Endothelial cell of umbilical vein (primary cell): ENCODE measurements at regions not wholly inside any gene's neighbourhood (a gene's known extent, or its start where the extent isn't known, plus 50 kb on each side); places are given as distances from the start of the nearest gene placed in this dataset.

Source experiments
- BruUV-seq: library from RNA; stranded (reverse); fragments of 400-500 nt; replicated peaks from 2 replicates; lab custom pipeline; 2021; lab: Mats Ljungman, UMichigan
- CTCF ChIA-PET: fragments of 300-600, 350-600 bp; sonication (Branson Sonifier 250); formaldehyde crosslinking; loops from one replicate; lab custom pipeline; 2021; ENCODE audit warnings: antibody characterized with exemption, inconsistent platforms; lab: Charles Lee
- POLR2A ChIA-PET: fragments of 300-600, 350-600 bp; sonication (Branson Sonifier 250); formaldehyde crosslinking; loops from one replicate; lab custom pipeline; 2021; ENCODE audit warnings: antibody characterized with exemption, inconsistent platforms; lab: Charles Lee
- DNase-seq: peaks from one replicate; pipeline ENCODE4 v3.0.0-alpha.2; 2011; ENCODE audit warnings: low read depth, low spot score
- FAIRE-seq: peaks from 2 replicates; lab custom pipeline; 2011; peaks lifted over from hg19 to GRCh38; lab: Jason Lieb, UNC
- H2AFZ ChIP-seq: 2 replicates; pipeline ENCODE4 v1.6.0; 2012; ENCODE audit warnings: low read depth, low read length, control low read depth, inconsistent platforms
- H3K27ac ChIP-seq: 2 replicates; pipeline ENCODE4 v1.5.1; 2011; ENCODE audit warnings: low read depth, mild to moderate bottlenecking, control low read depth, low read length, moderate library complexity; ENCODE audit not compliant: insufficient read depth
- H3K27me3 ChIP-seq, 2 experiments: 2 replicates each; pipeline versions ENCODE4 v1.6.0 to v1.6.1; 2011; ENCODE audit warnings: low read length in 2 of 2, mixed read lengths in 1 of 2; ENCODE audit not compliant: control insufficient read depth in 2 of 2, insufficient read depth in 2 of 2
- H3K36me3 ChIP-seq, 2 experiments: 2 replicates in 1 of 2; 3 replicates in 1 of 2; pipeline ENCODE4 v1.5.1; 2011; ENCODE audit warnings: low read length in 2 of 2, mild to moderate bottlenecking in 1 of 2, moderate library complexity in 1 of 2; ENCODE audit not compliant: control insufficient read depth in 2 of 2, insufficient read depth in 2 of 2; ENCODE audit errors: extremely low read depth in 1 of 2
- H3K4me1 ChIP-seq: 3 replicates; pipeline ENCODE4 v1.5.1; 2011; ENCODE audit warnings: mild to moderate bottlenecking, low read length; ENCODE audit not compliant: control insufficient read depth, insufficient read depth; ENCODE audit errors: extremely low read depth
- H3K4me2 ChIP-seq: 2 replicates; pipeline ENCODE4 v1.6.1; 2011; ENCODE audit warnings: low read length, control low read depth, mixed read lengths; ENCODE audit not compliant: insufficient read depth
- H3K4me3 ChIP-seq, 3 experiments: fragments of 200-600 bp in 1 of 3; sonication (generic), shearing (Covaris generic) in 1 of 3; replicated peaks in 1 of 3; 2 replicates each; pipeline ENCODE4 v1.5.1; 2011 to 2016; ENCODE audit warnings: control low read depth in 3 of 3, low read length in 3 of 3, mild to moderate bottlenecking in 2 of 3, inconsistent platforms in 1 of 3, low read depth in 1 of 3, moderate library complexity in 1 of 3; ENCODE audit not compliant: insufficient read depth in 1 of 3
- H3K79me2 ChIP-seq: 2 replicates; pipeline ENCODE4 v1.6.0; 2012; ENCODE audit warnings: low read length, inconsistent platforms; ENCODE audit not compliant: control insufficient read depth, insufficient read depth
- H3K9ac ChIP-seq: replicated peaks from 2 replicates; pipeline ENCODE3; 2011; ENCODE audit warnings: low read length, control low read depth; ENCODE audit not compliant: insufficient read depth; ENCODE audit errors: extremely low read depth
- H3K9me1 ChIP-seq: replicated peaks from 3 replicates; pipeline ENCODE4 v1.6.0; 2011; ENCODE audit warnings: mild to moderate bottlenecking, low read length; ENCODE audit not compliant: control insufficient read depth, insufficient read depth; ENCODE audit errors: extremely low read depth
- H3K9me3 ChIP-seq: replicated peaks from 2 replicates; pipeline ENCODE4 v1.5.1; 2012; ENCODE audit warnings: low read length, inconsistent platforms; ENCODE audit not compliant: control insufficient read depth, insufficient read depth
- H4K20me1 ChIP-seq: replicated peaks from 2 replicates; pipeline ENCODE3; 2011; ENCODE audit warnings: mild to moderate bottlenecking, low read length; ENCODE audit not compliant: control insufficient read depth, insufficient read depth; ENCODE audit errors: extremely low read depth
- EZH2 ChIP-seq: IDR thresholded peaks from 2 replicates; pipeline ENCODE4 v1.6.1; 2012; ENCODE audit warnings: borderline replicate concordance, low read depth, mild to moderate bottlenecking, moderate library complexity, low read length, inconsistent platforms; ENCODE audit not compliant: severe bottlenecking
- FOS ChIP-seq: IDR thresholded peaks from 2 replicates; pipeline ENCODE4 v1.6.1; 2011; ENCODE audit warnings: mild to moderate bottlenecking, low read length, moderate library complexity, borderline replicate concordance; ENCODE audit not compliant: insufficient read depth
- GATA2 ChIP-seq: IDR thresholded peaks from 2 replicates; pipeline ENCODE4 v1.7.0; 2011; ENCODE audit warnings: low read depth, mild to moderate bottlenecking, moderate library complexity, mixed read lengths, low read length; ENCODE audit not compliant: insufficient read length, insufficient read depth
- MAX ChIP-seq: IDR thresholded peaks from 2 replicates; pipeline ENCODE4 v1.6.1; 2011; ENCODE audit not compliant: insufficient read depth, insufficient read length
- MYC ChIP-seq: IDR thresholded peaks from one replicate; pipeline ENCODE4 v1.6.1; 2011; ENCODE audit warnings: mild to moderate bottlenecking, low read depth, low read length
- POLR2A ChIP-seq: IDR thresholded peaks from 2 replicates; pipeline ENCODE4 v1.6.1; 2012; ENCODE audit warnings: low read depth, mild to moderate bottlenecking, control low read depth, low read length
- POLR2AphosphoS5 ChIP-seq: IDR thresholded peaks from 2 replicates; pipeline ENCODE4 v1.6.1; 2012; ENCODE audit warnings: low read depth, mild to moderate bottlenecking, control low read depth, low read length, moderate library complexity; ENCODE audit not compliant: insufficient read depth
- dilution Hi-C: fragments of 300-500 bp; cut with MboI; formaldehyde crosslinking; loops from one replicate; pipeline ENCODE4 v1.15.0; 2019; ENCODE audit warnings: low sequenced_read_pairs; ENCODE audit not compliant: extremely low pct_ligation_motif_present
- intact Hi-C: fragments of 100-400 bp; cut with micrococcal nuclease; formaldehyde crosslinking; loops from one replicate; pipeline ENCODE4 v1.10.0; 2022

- Histone ChIP-seq H3K27ac (no peak overlapping the region), H4K20me1 (no peaks in the 10 kb centered on the region), H2AFZ (no peak overlapping the region), H3K79me2 (no peaks in the 10 kb centered on the region), H3K36me3 (no peaks in the 10 kb centered on the region), H3K4me2 (no peak overlapping the region), H3K9me3 (peaks cover 5% of the 10 kb centered on the region), H3K4me1 (no peaks in the 10 kb centered on the region), H3K9ac (no peak overlapping the region), H3K4me3 (no peak overlapping the region), H3K27me3 (no peaks in the 10 kb centered on the region), H3K9me1 (no peaks in the 10 kb centered on the region)
- dilution Hi-C loops (no loop called here), intact Hi-C loops (no loop called here)
- BruUV-seq: no TSS peak
- POLR2A ChIA-PET: no interaction called here
- TF ChIP-seq MYC (no peak), EZH2 (no peak), POLR2A (no peak), MAX (no peak), FOS (no peak), GATA2 (no peak)
- FAIRE-seq (no peak), DNase-seq (no peak)
- CTCF ChIA-PET: no interaction called here
Observed at GRCh38 chr11:71324788-71325417, 72.5 kb upstream of the SHANK2 start.

- FAIRE-seq (no peak), DNase-seq (no peak)
- H2AFZ ChIP-seq: no peak overlapping the region
- H3K4me3 ChIP-seq: no peak overlapping the region
- no peak overlapping the region for H3K4me2 ChIP-seq
- ChIA-PET CTCF (no interaction called here), POLR2A (no interaction called here)
- no peaks in the 10 kb centered on the region for H3K27me3 ChIP-seq
- H3K4me1 ChIP-seq: no peaks in the 10 kb centered on the region
- H4K20me1 ChIP-seq: no peaks in the 10 kb centered on the region
- no peak overlapping the region for H3K9ac ChIP-seq
- TF ChIP-seq FOS (no peak), POLR2A (no peak), POLR2AphosphoS5 (no peak)
- BruUV-seq: no TSS peak
- H3K27ac ChIP-seq: no peak overlapping the region
- no peaks in the 10 kb centered on the region for H3K79me2 ChIP-seq
- H3K9me1 ChIP-seq: no peaks in the 10 kb centered on the region
- intact Hi-C loops (no loop called here), dilution Hi-C loops (no loop called here)
- no peaks in the 10 kb centered on the region for H3K36me3 ChIP-seq
- peaks cover 5% of the 10 kb centered on the region for H3K9me3 ChIP-seq
Observed at GRCh38 chr11:71323876-71324526, 71.6 kb upstream of the SHANK2 start.
